Mesendoderm (in vitro differentiated cells): ENCODE measurements at regions not wholly inside any gene's neighbourhood (a gene's known extent, or its start where the extent isn't known, plus 50 kb on each side); places are given as distances from the start of the nearest gene placed in this dataset.

Source experiments
- DNase-seq: peaks from one replicate; pipeline ENCODE4 v3.0.0; 2013
- H2AK5ac ChIP-seq: 2 replicates; pipeline ENCODE4 v1.6.1; 2013; ENCODE audit warnings: low read length, inconsistent platforms
- H2BK120ac ChIP-seq: 2 replicates; pipeline ENCODE4 v1.6.1; 2013; ENCODE audit warnings: low read depth, mild to moderate bottlenecking, low read length, moderate library complexity, mixed read lengths
- H2BK15ac ChIP-seq: replicated peaks from 2 replicates; pipeline ENCODE4 v1.6.1; 2013; ENCODE audit warnings: low read depth, mild to moderate bottlenecking, moderate library complexity
- H2BK5ac ChIP-seq: 2 replicates; pipeline ENCODE4 v1.6.1; 2013; ENCODE audit warnings: low read length, inconsistent platforms
- H3K18ac ChIP-seq: 2 replicates; pipeline ENCODE4 v1.6.1; 2013; ENCODE audit warnings: mild to moderate bottlenecking, low read length, mixed read lengths
- H3K23ac ChIP-seq: one replicate; pipeline ENCODE4 v1.6.1; 2013; ENCODE audit warnings: low read length
- H3K27ac ChIP-seq: 2 replicates; pipeline ENCODE4 v1.5.1; 2013; ENCODE audit warnings: low read depth, mild to moderate bottlenecking, inconsistent platforms, low read length, moderate library complexity
- H3K27me3 ChIP-seq: 2 replicates; pipeline ENCODE4 v1.6.1; 2013; ENCODE audit warnings: low read length, control low read depth, mild to moderate bottlenecking, inconsistent platforms; ENCODE audit not compliant: insufficient read depth, poor library complexity
- H3K36me3 ChIP-seq: 2 replicates; pipeline ENCODE4 v1.6.1; 2013; ENCODE audit warnings: low read length, inconsistent platforms; ENCODE audit not compliant: control insufficient read depth, insufficient read depth
- H3K4ac ChIP-seq: one replicate; pipeline ENCODE4 v1.6.1; 2013; ENCODE audit warnings: low read depth, mild to moderate bottlenecking, low read length, moderate library complexity
- H3K4me1 ChIP-seq: 2 replicates; pipeline ENCODE4 v1.6.1; 2013; ENCODE audit warnings: low read depth, low read length, inconsistent platforms; ENCODE audit not compliant: control insufficient read depth
- H3K4me2 ChIP-seq: 2 replicates; pipeline ENCODE4 v1.6.1; 2013; ENCODE audit warnings: low read length
- H3K4me3 ChIP-seq: 2 replicates; pipeline ENCODE4 v1.5.1; 2013; ENCODE audit warnings: mild to moderate bottlenecking, low read length
- H3K56ac ChIP-seq: one replicate; pipeline ENCODE4 v1.6.1; 2013; ENCODE audit warnings: low read length
- H3K79me1 ChIP-seq: 2 replicates; pipeline ENCODE4 v1.6.1; 2013; ENCODE audit warnings: low read length, inconsistent platforms
- H3K79me2 ChIP-seq: 2 replicates; pipeline ENCODE4 v1.6.1; 2013; ENCODE audit warnings: mild to moderate bottlenecking, low read length; ENCODE audit not compliant: control insufficient read depth, insufficient read depth
- H3K9ac ChIP-seq: 2 replicates; pipeline ENCODE4 v1.6.1; 2013; ENCODE audit warnings: low read length, inconsistent platforms
- H4K5ac ChIP-seq: one replicate; pipeline ENCODE4 v1.6.1; 2013; ENCODE audit warnings: low read length
- H4K8ac ChIP-seq: one replicate; pipeline ENCODE4 v1.6.1; 2013; ENCODE audit warnings: low read depth, mild to moderate bottlenecking, control low read depth, low read length, moderate library complexity
- WGBS: extraction: QIAGEN DNeasy Blood & Tissue Kit; methylation state at CpG from one replicate; pipeline ENCODE4 v1.1.7; 2013; ENCODE audit warnings: low lambda C conversion rate, missing lambda C conversion rate; ENCODE audit not compliant: insufficient coverage; ENCODE audit errors: extremely low coverage; 5-methylcytosine and 5-hydroxymethylcytosine counted together

DNA sequence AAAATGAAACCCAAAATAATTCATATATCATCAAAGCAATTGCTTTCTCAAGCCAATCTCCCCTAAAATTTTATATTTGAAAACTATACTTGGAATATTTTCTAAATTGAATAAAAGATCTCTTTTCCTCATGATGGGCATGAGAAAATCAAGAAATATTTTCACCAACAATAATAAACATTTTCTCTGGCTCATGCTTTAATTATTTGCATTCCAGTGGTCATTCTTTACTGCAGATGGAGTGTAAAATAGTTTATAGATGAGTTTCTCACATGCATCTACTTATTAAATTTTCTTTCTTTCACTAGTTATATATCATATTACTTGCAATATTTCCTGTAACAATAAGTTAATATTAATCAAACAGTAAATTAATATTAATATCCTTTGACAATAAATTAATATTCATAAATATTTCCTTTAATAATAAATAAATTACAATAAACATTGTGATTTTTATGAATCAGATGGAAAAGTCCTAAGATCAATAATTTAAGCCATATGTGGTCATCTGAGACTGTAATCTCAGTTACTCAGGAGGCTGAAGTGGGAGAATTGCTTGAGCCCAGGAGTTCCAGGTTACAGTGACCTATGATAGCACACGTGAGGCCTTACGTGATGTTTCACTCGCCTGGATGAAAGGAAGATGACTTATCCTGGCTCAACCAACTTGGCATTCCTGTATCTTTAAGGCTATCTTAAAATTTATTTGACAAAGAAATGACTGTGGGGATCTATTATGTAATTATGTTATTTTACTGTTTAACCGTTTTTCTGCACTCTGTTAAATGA, 958.8 kb downstream of the ZPLD1 start:
- H3K9ac ChIP-seq, result no peak overlapping the region
- H2BK120ac ChIP-seq, result no peak overlapping the region
- H2BK15ac ChIP-seq, result no peak overlapping the region
- no peak overlapping the region for H4K5ac ChIP-seq
- H3K23ac ChIP-seq, result no peak overlapping the region
- no peak overlapping the region for H2BK5ac ChIP-seq
- H4K8ac ChIP-seq, result no peak overlapping the region
- H3K4me3 ChIP-seq, result no peak overlapping the region
- no peak overlapping the region for H3K56ac ChIP-seq
- H3K27ac ChIP-seq, result no peak overlapping the region
- no peak for DNase-seq
- H3K79me1 ChIP-seq, result no peaks in the 10 kb centered on the region
- no peaks in the 10 kb centered on the region for H3K27me3 ChIP-seq
- no peak overlapping the region for H3K4ac ChIP-seq
- no CpG with 5 or more reads among the region's 4 CpGs for WGBS
- no peaks in the 10 kb centered on the region for H3K4me1 ChIP-seq
- H3K79me2 ChIP-seq, result no peaks in the 10 kb centered on the region
- no peaks in the 10 kb centered on the region for H3K36me3 ChIP-seq
- H3K18ac ChIP-seq, result no peak overlapping the region
- H2AK5ac ChIP-seq, result no peak overlapping the region
- H3K4me2 ChIP-seq, result no peak overlapping the region

- Histone ChIP-seq H4K5ac (no peak overlapping the region), H3K4me1 (no peaks in the 10 kb centered on the region), H3K56ac (no peak overlapping the region), H3K27me3 (no peaks in the 10 kb centered on the region), H2BK5ac (no peak overlapping the region), H3K9ac (no peak overlapping the region), H2BK120ac (no peak overlapping the region), H3K23ac (no peak overlapping the region), H2BK15ac (no peak overlapping the region), H3K27ac (no peak overlapping the region), H3K79me1 (no peaks in the 10 kb centered on the region), H3K79me2 (no peaks in the 10 kb centered on the region), H4K8ac (no peak overlapping the region), H3K4me3 (no peak overlapping the region), H3K18ac (no peak overlapping the region), H2AK5ac (no peak overlapping the region), H3K4me2 (no peak overlapping the region), H3K4ac (no peak overlapping the region), H3K36me3 (no peaks in the 10 kb centered on the region)
- no CpG with 5 or more reads among the region's 2 CpGs for WGBS
- no peak for DNase-seq
Measured at GRCh38 chr3:103403191-103403590, 968.4 kb downstream of the ZPLD1 start.

GRCh38 chr3:103406320-103406850, 971.6 kb downstream of the ZPLD1 start:
- no peak overlapping the region for H3K9ac ChIP-seq
- no peak for DNase-seq
- H2BK120ac ChIP-seq, result no peak overlapping the region
- no peaks in the 10 kb centered on the region for H3K4me1 ChIP-seq
- H3K27ac ChIP-seq, result no peak overlapping the region
- H3K79me2 ChIP-seq, result no peaks in the 10 kb centered on the region
- H3K18ac ChIP-seq, result no peak overlapping the region
- no peak overlapping the region for H3K4me2 ChIP-seq
- no peak overlapping the region for H3K56ac ChIP-seq
- no peaks in the 10 kb centered on the region for H3K27me3 ChIP-seq
- H3K79me1 ChIP-seq, result no peaks in the 10 kb centered on the region
- no peak overlapping the region for H4K5ac ChIP-seq
- H4K8ac ChIP-seq, result no peak overlapping the region
- no peak overlapping the region for H3K23ac ChIP-seq
- no peak overlapping the region for H2BK15ac ChIP-seq
- no peak overlapping the region for H2BK5ac ChIP-seq
- H2AK5ac ChIP-seq, result no peak overlapping the region
- no peak overlapping the region for H3K4ac ChIP-seq
- H3K36me3 ChIP-seq, result no peaks in the 10 kb centered on the region
- WGBS, result no CpG with 5 or more reads among the region's 7 CpGs
- H3K4me3 ChIP-seq, result no peak overlapping the region

DNA sequence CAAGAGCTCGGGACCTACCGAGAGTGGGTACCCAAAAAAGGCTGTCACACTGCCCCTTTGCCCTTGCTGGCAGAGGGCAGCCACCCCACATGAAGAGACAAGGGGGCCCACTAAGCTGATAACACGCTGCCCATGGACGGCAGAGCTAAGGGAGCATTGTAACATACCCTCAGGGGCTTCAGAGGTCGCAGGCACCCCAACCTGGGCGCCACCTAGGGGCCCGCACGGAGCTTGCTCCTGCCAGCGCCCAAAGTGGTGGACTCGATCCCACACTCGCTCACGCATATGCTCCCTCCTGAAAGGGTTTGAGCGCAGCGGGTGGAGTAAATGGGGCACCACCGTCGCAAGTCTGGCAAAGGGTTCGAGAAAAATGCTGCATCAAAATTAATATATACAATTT, 975.4 kb downstream of the ZPLD1 start:
- peak; percentile 42 for DNase-seq
- H2BK120ac ChIP-seq, result no peak overlapping the region

DNA sequence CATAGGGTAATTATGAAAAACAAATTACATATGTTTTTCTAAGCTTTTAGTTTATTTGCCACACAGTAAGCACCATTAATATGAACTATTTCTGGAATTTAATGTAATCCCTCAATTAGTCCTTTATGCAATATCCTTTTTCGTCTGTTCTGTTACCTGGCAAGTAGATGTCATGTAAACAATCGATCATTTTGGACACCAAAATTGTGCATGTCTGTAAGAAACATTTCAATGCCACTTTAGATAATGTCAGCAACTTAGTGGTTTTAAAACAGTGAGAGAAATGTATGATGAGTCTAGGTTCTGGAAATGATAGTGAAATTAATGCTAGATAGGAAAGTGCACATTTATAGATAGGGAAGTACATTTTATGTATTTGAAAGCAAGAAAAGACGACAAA, 986.6 kb downstream of the ZPLD1 start:
- H4K5ac ChIP-seq, result no peak overlapping the region
- no CpG with 5 or more reads among the region's 3 CpGs for WGBS

More for the DNA sequence above, 975.4 kb downstream of the ZPLD1 start:
- Histone ChIP-seq H3K79me1 (no peaks in the 10 kb centered on the region), H2AK5ac (no peak overlapping the region), H2BK15ac (no peak overlapping the region), H4K5ac (no peak overlapping the region), H2BK5ac (no peak overlapping the region), H3K9ac (no peak overlapping the region), H3K56ac (no peak overlapping the region), H3K4me1 (no peaks in the 10 kb centered on the region), H3K23ac (no peak overlapping the region), H3K79me2 (no peaks in the 10 kb centered on the region), H3K27ac (no peak overlapping the region), H3K4ac (no peak overlapping the region), H3K36me3 (no peaks in the 10 kb centered on the region), H3K4me2 (no peak overlapping the region), H4K8ac (no peak overlapping the region), H3K27me3 (no peaks in the 10 kb centered on the region), H3K4me3 (no peak overlapping the region), H3K18ac (no peak overlapping the region)
- WGBS, result no CpG with 5 or more reads among the region's 17 CpGs

More for the DNA sequence above, 986.6 kb downstream of the ZPLD1 start:
- Histone ChIP-seq H3K56ac (no peak overlapping the region), H3K4me3 (no peak overlapping the region), H4K8ac (no peak overlapping the region), H3K27me3 (no peaks in the 10 kb centered on the region), H2AK5ac (no peak overlapping the region), H3K23ac (no peak overlapping the region), H2BK5ac (no peak overlapping the region), H3K18ac (no peak overlapping the region), H3K36me3 (no peaks in the 10 kb centered on the region), H3K4ac (no peak overlapping the region), H3K9ac (no peak overlapping the region), H3K27ac (no peak overlapping the region), H3K4me1 (no peaks in the 10 kb centered on the region), H2BK15ac (no peak overlapping the region), H3K4me2 (no peak overlapping the region), H2BK120ac (no peak overlapping the region), H3K79me2 (no peaks in the 10 kb centered on the region), H3K79me1 (no peaks in the 10 kb centered on the region)
- DNase-seq, result no peak
